A549 (cell line): ENCODE measurements at regions not wholly inside any gene's neighbourhood (a gene's known extent, or its start where the extent isn't known, plus 50 kb on each side); places are given as distances from the start of the nearest gene placed in this dataset.

Source experiments
- ATAC-seq, 2 experiments: fragments of 200-7000 bp in 1 of 2; fragments of >200 bp in 1 of 2; cut with Nextera tagmentation in 1 of 2; cut with Tn5 transposase in 1 of 2; 3 replicates each; pipeline versions ENCODE4 v1.8.0 to v1.9.1; 2018 to 2020; ENCODE audit warnings: mild to moderate bottlenecking in 1 of 2, moderate library complexity in 1 of 2
- CTCF ChIA-PET: fragments of 300-600 bp; sonication (Branson Sonifier 250); formaldehyde crosslinking; extraction: SDS; loops from one replicate; lab custom pipeline; 2021; ENCODE audit warnings: antibody characterized with exemption, inconsistent platforms; lab: Yijun Ruan, JAX
- POLR2A ChIA-PET: fragments of 350-600 bp; formaldehyde crosslinking; extraction: SDS; loops from one replicate; lab custom pipeline; 2021; ENCODE audit warnings: antibody characterized with exemption, inconsistent platforms; lab: Yijun Ruan, JAX
- DNase-seq, 2 experiments: peaks; one replicate each; pipeline versions ENCODE4 v3.0.0 to v3.0.0-alpha.2; 2011 to 2016; ENCODE audit warnings: low read depth in 1 of 2, low spot score in 1 of 2
- FAIRE-seq: peaks from 2 replicates; lab custom pipeline; 2011; peaks lifted over from hg19 to GRCh38; lab: Jason Lieb, UNC
- H3K27ac ChIP-seq, 2 experiments: fragments of >200 bp; sonication (Bioruptor Twin); formaldehyde crosslinking; 3 replicates each; pipeline ENCODE4 v1.5.1; 2016 to 2017
- H3K4me1 ChIP-seq: fragments of >200 bp; sonication (Bioruptor Twin); formaldehyde crosslinking; 3 replicates; pipeline ENCODE4 v1.6.1; 2016
- H3K4me2 ChIP-seq: fragments of >200 bp; sonication (Bioruptor Twin); formaldehyde crosslinking; 3 replicates; pipeline ENCODE4 v1.6.1; 2016
- H3K4me3 ChIP-seq: fragments of >200 bp; sonication (Bioruptor Twin); formaldehyde crosslinking; 3 replicates; pipeline ENCODE4 v1.5.1; 2016
- H3K9me3 ChIP-seq: fragments of >200 bp; sonication (Bioruptor Twin); formaldehyde crosslinking; 3 replicates; pipeline ENCODE4 v1.6.1; 2016
- BCL3 ChIP-seq: fragments of >200 bp; sonication (Bioruptor Twin); formaldehyde crosslinking; IDR thresholded peaks from 3 replicates; pipeline ENCODE4 v1.6.1; 2016
- CBX8 ChIP-seq: fragments of 200-600 bp; sonication (generic); IDR thresholded peaks from 2 replicates; pipeline ENCODE4 v1.6.1; 2016
- CEBPB ChIP-seq, 2 experiments: fragments of >200 bp in 1 of 2; sonication (Bioruptor Twin) in 1 of 2; formaldehyde crosslinking in 1 of 2; IDR thresholded peaks; 2 replicates each; pipeline ENCODE4 v1.6.1; 2012 to 2016
- CHD2 ChIP-seq: fragments of 150-350 bp; IDR thresholded peaks from 2 replicates; pipeline ENCODE4 v1.6.1; 2014; ENCODE audit warnings: low read length; ENCODE audit not compliant: partially characterized antibody
- CHD4 ChIP-seq: fragments of 200-600 bp; sonication (generic); IDR thresholded peaks from 2 replicates; pipeline ENCODE4 v1.6.1; 2016; ENCODE audit warnings: antibody characterized with exemption, mild to moderate bottlenecking, borderline replicate concordance
- E2F6 ChIP-seq: IDR thresholded peaks from 2 replicates; pipeline ENCODE4 v1.6.1; 2012; ENCODE audit warnings: low read depth, borderline replicate concordance
- EHF ChIP-seq: fragments of 250-450 bp; sonication (Bioruptor Pico); IDR thresholded peaks from 2 replicates; pipeline ENCODE4 v1.5.0; 2020; ENCODE audit warnings: mild to moderate bottlenecking
- EP300 ChIP-seq, 2 experiments: fragments of >200 bp; sonication (Bioruptor Twin); formaldehyde crosslinking; IDR thresholded peaks; 2 replicates in 1 of 2; 3 replicates in 1 of 2; pipeline ENCODE4 v1.6.1; 2016 to 2017
- FOSB ChIP-seq: fragments of 250-450 bp; sonication (Bioruptor Pico); IDR thresholded peaks from 2 replicates; pipeline ENCODE4 v1.5.0; 2020; ENCODE audit warnings: mild to moderate bottlenecking, moderate library complexity
- HES2 ChIP-seq: fragments of >200 bp; sonication (Bioruptor Twin); formaldehyde crosslinking; IDR thresholded peaks from 2 replicates; pipeline ENCODE4 v1.6.1; 2016
- HOXA7 ChIP-seq: fragments of 250-450 bp; sonication (Bioruptor Pico); IDR thresholded peaks from 2 replicates; pipeline ENCODE4 v1.5.0; 2020; ENCODE audit warnings: mild to moderate bottlenecking, moderate library complexity
- HOXB13 ChIP-seq: fragments of 250-450 bp; sonication (Bioruptor Pico); IDR thresholded peaks from 2 replicates; pipeline ENCODE4 v1.5.0; 2020; ENCODE audit warnings: low read depth, mild to moderate bottlenecking, moderate library complexity
- KDM1A ChIP-seq: fragments of 200-600 bp; sonication (generic); IDR thresholded peaks from 2 replicates; pipeline ENCODE4 v1.6.1; 2016; ENCODE audit warnings: low read depth, mild to moderate bottlenecking
- MAFK ChIP-seq: fragments of 450-650 bp; IDR thresholded peaks from 2 replicates; pipeline ENCODE4 v1.6.1; 2014; ENCODE audit not compliant: partially characterized antibody
- NPAS2 ChIP-seq: fragments of 250-450 bp; sonication (Bioruptor Pico); IDR thresholded peaks from 2 replicates; pipeline ENCODE4 v1.8.0; 2022; ENCODE audit warnings: mild to moderate bottlenecking, moderate library complexity, borderline replicate concordance
- NR3C1 ChIP-seq: fragments of >200 bp; sonication (Bioruptor Twin); formaldehyde crosslinking; IDR thresholded peaks from 3 replicates; pipeline ENCODE4 v1.6.1; 2017
- POLR2AphosphoS2 ChIP-seq: conservative IDR thresholded peaks from 2 replicates; pipeline ENCODE4 v1.6.1; 2012; ENCODE audit warnings: low read length, improper control_type of control experiment, inconsistent platforms
- RAD21 ChIP-seq, 2 experiments: fragments of >200 bp in 1 of 2; sonication (Bioruptor Twin) in 1 of 2; formaldehyde crosslinking in 1 of 2; IDR thresholded peaks in 1 of 2; conservative IDR thresholded peaks in 1 of 2; 2 replicates in 1 of 2; 3 replicates in 1 of 2; pipeline ENCODE4 v1.6.1; 2012 to 2018; ENCODE audit warnings: inconsistent platforms in 1 of 2
- RCOR1 ChIP-seq: fragments of 150-350 bp; IDR thresholded peaks from 2 replicates; pipeline ENCODE4 v1.6.1; 2014; ENCODE audit warnings: antibody characterized with exemption, low read length, low read depth
- RFX5 ChIP-seq: fragments of 450-650 bp; IDR thresholded peaks from 2 replicates; pipeline ENCODE4 v1.7.1; 2014; ENCODE audit warnings: antibody characterized with exemption, mild to moderate bottlenecking, moderate library complexity
- ZC3H11A ChIP-seq: fragments of 450-650 bp; IDR thresholded peaks from 2 replicates; pipeline ENCODE4 v1.6.1; 2014; ENCODE audit warnings: antibody characterized with exemption, mild to moderate bottlenecking
- ZFP36 ChIP-seq: fragments of 450-650 bp; IDR thresholded peaks from 2 replicates; pipeline ENCODE4 v1.6.1; 2014; ENCODE audit warnings: borderline replicate concordance; ENCODE audit not compliant: partially characterized antibody
- ZNF302 ChIP-seq: fragments of 250-450 bp; sonication (Bioruptor Pico); IDR thresholded peaks from 2 replicates; pipeline ENCODE4 v1.9.0; 2021; ENCODE audit warnings: inconsistent platforms, mild to moderate bottlenecking, moderate library complexity
- WGBS: methylation state at CpG from one replicate; pipeline ENCODE4 v1.1.6; 2017; ENCODE audit errors: missing lambda C conversion rate; 5-methylcytosine and 5-hydroxymethylcytosine counted together

- TF ChIP-seq E2F6 (no peak), CHD4 (no peak), RCOR1 (no peak), ZNF302 (CRISPR knock-in tag) (no peak), KDM1A (no peak), HES2 (no peak)
- TF ChIP-seq, all 56 proteins: peak for 0
Observed at GRCh38 chr11:104799251-104799650, 99.0 kb downstream of the CASP12 start (continued).

GRCh38 chr11:104798789-104799188 is 99.5 kb downstream of the CASP12 start:
- ChIA-PET CTCF (no interaction called here), POLR2A (no interaction called here)
- TF ChIP-seq CHD2: no peak
- TF ChIP-seq CEBPB (IDR thresholded peaks at IDR 0.05): no peak
- TF ChIP-seq FOSB (CRISPR knock-in tag): no peak
- TF ChIP-seq NPAS2 (CRISPR knock-in tag): no peak
- no peak for TF ChIP-seq RCOR1
- TF ChIP-seq BCL3: no peak
- no peak for TF ChIP-seq CBX8
- TF ChIP-seq RAD21 (conservative IDR thresholded peaks at IDR 0.05 in 1 of 2, IDR thresholded peaks at IDR 0.05 in 1 of 2): no peak
- TF ChIP-seq HOXA7 (CRISPR knock-in tag): no peak
- no peak for TF ChIP-seq NR3C1
- TF ChIP-seq HOXB13 (CRISPR knock-in tag): no peak
- no peak for TF ChIP-seq ZC3H11A
- TF ChIP-seq, all 56 proteins: peak for 0
- 4% methylated on average over 1 of the region's 1 CpG for WGBS
- no peak overlapping the region for H3K27ac ChIP-seq
- DNase-seq: no peak
- H3K9me3 ChIP-seq: no peaks in the 10 kb centered on the region
- no peak overlapping the region for H3K4me2 ChIP-seq
- no peak overlapping the region for H3K4me3 ChIP-seq
- no peak for ATAC-seq
- H3K4me1 ChIP-seq: no peaks in the 10 kb centered on the region
- no peak for FAIRE-seq

GRCh38 chr11:104796301-104796700 is 102.0 kb downstream of the CASP12 start:
- Histone ChIP-seq H3K4me3 (no peak overlapping the region), H3K4me1 (no peaks in the 10 kb centered on the region), H3K4me2 (no peak overlapping the region), H3K9me3 (no peaks in the 10 kb centered on the region), H3K27ac (no peak overlapping the region)
- ATAC-seq (no peak), DNase-seq (no peak), FAIRE-seq (no peak)
- TF ChIP-seq EHF (CRISPR knock-in tag) (no peak), POLR2AphosphoS2 (no peak), ZNF302 (CRISPR knock-in tag) (no peak), HOXA7 (CRISPR knock-in tag) (no peak), CEBPB (IDR thresholded peaks at IDR 0.05) (no peak), EP300 (IDR thresholded peaks at IDR 0.05) (no peak), RFX5 (no peak), MAFK (no peak), ZFP36 (no peak)
- ChIA-PET POLR2A (no interaction called here), CTCF (no interaction called here)
